PC-9 (cell line): ENCODE measurements at regions not wholly inside any gene's neighbourhood (a gene's known extent, or its start where the extent isn't known, plus 50 kb on each side); places are given as distances from the start of the nearest gene placed in this dataset.

ENCODE experiments used
- EZH2 ChIP-seq: fragments of 200-600 bp; sonication (generic); IDR thresholded peaks from 2 replicates; pipeline ENCODE4 v1.8.0; 2017; ENCODE audit warnings: antibody characterized with exemption, low read depth
- TF ChIP-seq, protein P1 (sequence below): fragments of 200-600 bp; sonication (generic); conservative IDR thresholded peaks from 2 replicates; pipeline ENCODE4 v1.6.1; 2017; ENCODE audit warnings: mixed run types, antibody characterized with exemption, mild to moderate bottlenecking, moderate library complexity

- TF ChIP-seq, protein P1, sequence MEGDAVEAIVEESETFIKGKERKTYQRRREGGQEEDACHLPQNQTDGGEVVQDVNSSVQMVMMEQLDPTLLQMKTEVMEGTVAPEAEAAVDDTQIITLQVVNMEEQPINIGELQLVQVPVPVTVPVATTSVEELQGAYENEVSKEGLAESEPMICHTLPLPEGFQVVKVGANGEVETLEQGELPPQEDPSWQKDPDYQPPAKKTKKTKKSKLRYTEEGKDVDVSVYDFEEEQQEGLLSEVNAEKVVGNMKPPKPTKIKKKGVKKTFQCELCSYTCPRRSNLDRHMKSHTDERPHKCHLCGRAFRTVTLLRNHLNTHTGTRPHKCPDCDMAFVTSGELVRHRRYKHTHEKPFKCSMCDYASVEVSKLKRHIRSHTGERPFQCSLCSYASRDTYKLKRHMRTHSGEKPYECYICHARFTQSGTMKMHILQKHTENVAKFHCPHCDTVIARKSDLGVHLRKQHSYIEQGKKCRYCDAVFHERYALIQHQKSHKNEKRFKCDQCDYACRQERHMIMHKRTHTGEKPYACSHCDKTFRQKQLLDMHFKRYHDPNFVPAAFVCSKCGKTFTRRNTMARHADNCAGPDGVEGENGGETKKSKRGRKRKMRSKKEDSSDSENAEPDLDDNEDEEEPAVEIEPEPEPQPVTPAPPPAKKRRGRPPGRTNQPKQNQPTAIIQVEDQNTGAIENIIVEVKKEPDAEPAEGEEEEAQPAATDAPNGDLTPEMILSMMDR, result no peak
- TF ChIP-seq EZH2, result no peak
Measured at GRCh38 chr17:14482715-14483114, 181.8 kb downstream of the HS3ST3B1 start.
